ENCODE measurements at regions not wholly inside any gene's neighbourhood (a gene's known extent, or its start where the extent isn't known, plus 50 kb on each side); places are given as distances from the start of the nearest gene placed in this dataset.
"Not testable (repeated sequence)": the region's sequence is repeated elsewhere in the genome, so short reads cannot be mapped to it uniquely, and the experiment has no call there.

DNA sequence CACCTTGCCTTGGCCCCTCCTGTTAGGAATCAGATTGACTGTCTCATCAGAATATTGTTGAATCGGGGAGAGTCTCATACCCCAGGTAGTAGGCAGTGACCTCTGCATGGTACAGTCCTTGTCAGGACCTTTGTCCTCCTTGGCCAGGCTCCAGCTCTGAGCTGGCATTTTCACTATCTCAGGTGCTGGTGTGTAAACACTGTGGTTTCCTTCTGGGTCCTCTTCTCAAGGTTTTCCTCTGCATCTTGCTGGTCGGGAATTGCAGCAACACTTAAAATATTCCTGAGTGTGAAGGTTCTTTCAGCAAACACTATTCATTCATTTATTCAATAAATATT, 69.7 kb upstream of the TAMM41 start:
- H3K36me3 ChIP-seq; H3K27me3 ChIP-seq; intact Hi-C loops (cut with DNase I; ENCODE audit: low total_unique reads); H3K27ac ChIP-seq; H3K9me3 ChIP-seq; H3K4me3 ChIP-seq; H3K4me1 ChIP-seq: not testable (repeated sequence)
- peak in 2 of 3 donors; percentile 19 to 20 for TF ChIP-seq POLR2AphosphoS5 (IDR thresholded peaks at IDR 0.05)
- 38 to 51% (median 42%) methylated on average over 2 of the region's 2 CpGs for WGBS, 5 donors
- DNase-seq, result peak; percentile 58 to 76

DNA sequence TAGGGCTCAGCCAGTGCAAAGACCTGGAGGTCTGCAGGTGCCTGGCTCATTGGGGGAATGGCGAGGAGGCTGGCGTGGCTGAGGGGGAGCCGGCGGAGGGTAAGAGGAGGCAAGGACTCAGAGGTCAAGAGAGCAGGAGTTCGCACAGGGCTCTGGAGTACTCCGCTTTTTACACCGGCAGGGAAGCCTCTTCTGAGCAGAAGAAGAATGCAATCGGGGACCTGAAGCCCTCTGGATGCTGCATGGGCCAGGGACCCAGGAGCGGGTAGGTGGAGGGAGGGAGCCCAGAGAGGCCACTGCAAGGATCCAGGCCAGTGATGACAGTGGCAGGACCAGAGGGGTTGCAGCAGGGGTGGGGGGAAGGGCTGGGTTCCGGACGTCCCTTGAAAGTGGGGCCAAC, 70.4 kb upstream of the TAMM41 start:
- intact Hi-C loops (cut with DNase I; ENCODE audit: low total_unique reads), result no loop called here
- no peak for DNase-seq
- H3K27ac ChIP-seq, result no peak overlapping the region
- H3K4me3 ChIP-seq, result no peak overlapping the region
- H3K4me1 ChIP-seq, result peaks cover 0 to 5% (median 0%) of the 10 kb centered on the region in 4 donors
- H3K36me3 ChIP-seq, result no peaks in the 10 kb centered on the region
- 89 to 95% (median 91%) methylated on average over 9 to 11 of the region's 11 CpGs for WGBS, 5 donors
- no peaks in the 10 kb centered on the region for H3K27me3 ChIP-seq
- TF ChIP-seq POLR2AphosphoS5 (IDR thresholded peaks at IDR 0.05) (no peak), EP300 (IDR thresholded peaks at IDR 0.05) (no peak), POLR2A (IDR thresholded peaks at IDR 0.05) (no peak)
- TF ChIP-seq, protein P1, sequence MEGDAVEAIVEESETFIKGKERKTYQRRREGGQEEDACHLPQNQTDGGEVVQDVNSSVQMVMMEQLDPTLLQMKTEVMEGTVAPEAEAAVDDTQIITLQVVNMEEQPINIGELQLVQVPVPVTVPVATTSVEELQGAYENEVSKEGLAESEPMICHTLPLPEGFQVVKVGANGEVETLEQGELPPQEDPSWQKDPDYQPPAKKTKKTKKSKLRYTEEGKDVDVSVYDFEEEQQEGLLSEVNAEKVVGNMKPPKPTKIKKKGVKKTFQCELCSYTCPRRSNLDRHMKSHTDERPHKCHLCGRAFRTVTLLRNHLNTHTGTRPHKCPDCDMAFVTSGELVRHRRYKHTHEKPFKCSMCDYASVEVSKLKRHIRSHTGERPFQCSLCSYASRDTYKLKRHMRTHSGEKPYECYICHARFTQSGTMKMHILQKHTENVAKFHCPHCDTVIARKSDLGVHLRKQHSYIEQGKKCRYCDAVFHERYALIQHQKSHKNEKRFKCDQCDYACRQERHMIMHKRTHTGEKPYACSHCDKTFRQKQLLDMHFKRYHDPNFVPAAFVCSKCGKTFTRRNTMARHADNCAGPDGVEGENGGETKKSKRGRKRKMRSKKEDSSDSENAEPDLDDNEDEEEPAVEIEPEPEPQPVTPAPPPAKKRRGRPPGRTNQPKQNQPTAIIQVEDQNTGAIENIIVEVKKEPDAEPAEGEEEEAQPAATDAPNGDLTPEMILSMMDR (IDR thresholded peaks at IDR 0.05), result no peak
- H3K9me3 ChIP-seq, result no peaks in the 10 kb centered on the region

GRCh38 chr3:11919390-11919789, 72.7 kb upstream of the TAMM41 start:
- Histone ChIP-seq H3K36me3 (no peaks in the 10 kb centered on the region), H3K9me3 (no peaks in the 10 kb centered on the region), H3K27me3 (no peaks in the 10 kb centered on the region), H3K27ac (no peak overlapping the region), H3K4me3 (no peak overlapping the region), H3K4me1 (peaks cover 0 to 5% (median 0%) of the 10 kb centered on the region in 4 donors)
- peak in 1 of 2 donors; percentile 9 for DNase-seq
- intact Hi-C loops (cut with DNase I; ENCODE audit: low total_unique reads), result no loop called here
- 37 to 56% (median 52%) methylated on average over 7 of the region's 7 CpGs for WGBS, 5 donors
- no peak for TF ChIP-seq POLR2A (IDR thresholded peaks at IDR 0.05)
- no peak for TF ChIP-seq EP300 (IDR thresholded peaks at IDR 0.05)
- TF ChIP-seq, protein P1 (IDR thresholded peaks at IDR 0.05), result no peak
- no peak for TF ChIP-seq POLR2AphosphoS5 (IDR thresholded peaks at IDR 0.05)

DNA sequence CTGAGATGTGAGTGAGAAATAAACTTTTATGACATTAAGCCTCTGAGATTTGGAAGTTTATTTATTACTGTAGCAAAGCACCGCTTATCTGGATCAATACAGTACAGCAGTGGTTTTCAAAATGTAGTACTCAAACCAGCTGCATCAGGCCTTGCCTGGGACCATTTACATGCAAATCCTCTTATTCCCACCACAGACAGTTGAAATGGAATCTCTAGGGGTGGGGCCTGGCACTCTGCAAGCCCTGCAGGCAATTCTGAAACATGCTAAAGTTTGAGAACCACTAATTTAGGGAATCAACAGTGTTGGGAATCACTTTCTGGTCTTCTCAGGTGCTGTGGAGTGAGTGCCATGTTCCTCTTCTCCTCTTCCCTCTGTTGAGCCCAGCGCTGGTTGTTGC, 77.8 kb upstream of the TAMM41 start:
- Histone ChIP-seq H3K4me3 (no peak overlapping the region), H3K36me3 (no peaks in the 10 kb centered on the region), H3K27ac (no peak overlapping the region), H3K4me1 (no peaks in the 10 kb centered on the region), H3K9me3 (no peaks in the 10 kb centered on the region), H3K27me3 (no peaks in the 10 kb centered on the region)
- intact Hi-C loops (cut with DNase I; ENCODE audit: low total_unique reads), result no loop called here
- TF ChIP-seq POLR2A (IDR thresholded peaks at IDR 0.05) (no peak), EP300 (IDR thresholded peaks at IDR 0.05) (no peak), POLR2AphosphoS5 (IDR thresholded peaks at IDR 0.05) (no peak)
- TF ChIP-seq, protein P1 (IDR thresholded peaks at IDR 0.05), result no peak
- no peak for DNase-seq
- 67 to 80% (median 69%) methylated on average over 2 of the region's 2 CpGs for WGBS, 5 donors

DNA sequence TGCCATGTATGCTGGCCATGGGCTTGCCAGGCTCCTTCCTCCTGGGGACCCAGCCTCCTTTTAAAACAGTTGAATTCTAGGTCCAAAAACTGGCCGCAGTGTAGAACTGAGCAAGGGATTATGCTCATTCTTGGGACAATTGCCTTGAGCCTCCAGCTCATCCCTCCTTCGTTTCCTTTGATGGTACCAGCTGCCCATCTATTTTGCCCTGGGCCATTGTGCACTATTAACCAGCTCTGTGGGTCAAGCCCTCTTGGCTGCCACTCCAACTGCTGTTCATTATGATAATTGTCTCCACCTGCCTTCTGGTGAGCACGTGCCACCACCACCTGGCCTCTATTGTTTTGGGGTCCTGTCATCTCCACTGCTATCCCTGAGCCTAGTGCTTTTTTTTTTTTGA, 75.8 kb upstream of the SYN2 start:
- Histone ChIP-seq H3K9me3 (no peaks in the 10 kb centered on the region), H3K4me3 (no peak overlapping the region), H3K27me3 (no peaks in the 10 kb centered on the region), H3K27ac (no peak overlapping the region), H3K4me1 (no peaks in the 10 kb centered on the region), H3K36me3 (no peaks in the 10 kb centered on the region)
- DNase-seq, result no peak
- intact Hi-C loops (cut with DNase I; ENCODE audit: low total_unique reads), result no loop called here
- TF ChIP-seq POLR2AphosphoS5 (IDR thresholded peaks at IDR 0.05) (no peak), POLR2A (IDR thresholded peaks at IDR 0.05) (no peak), EP300 (IDR thresholded peaks at IDR 0.05) (no peak)
- TF ChIP-seq, protein P1 (IDR thresholded peaks at IDR 0.05), result no peak
- WGBS, 5 donors, result 74 to 94% (median 87%) methylated on average over 3 of the region's 3 CpGs
